Pancreas (tissue), 10 donors: ENCODE measurements at regions not wholly inside any gene's neighbourhood (a gene's known extent, or its start where the extent isn't known, plus 50 kb on each side); places are given as distances from the start of the nearest gene placed in this dataset.

Experiments
- ATAC-seq, 4 donors: fragments of 200-7000 bp; cut with Tn5 transposase; one replicate each; pipeline versions ENCODE4 v1.8.0 to v1.9.1; 2020; ENCODE audit warnings: mild to moderate bottlenecking in 4 of 4, moderate library complexity in 4 of 4
- DNase-seq, 6 donors: peaks; one replicate each; pipeline ENCODE4 v3.0.0-alpha.2; 2020
- FAIRE-seq: peaks from 2 replicates; lab custom pipeline; 2012; peaks lifted over from hg19 to GRCh38; lab: Jason Lieb, UNC
- H3K27ac ChIP-seq, 4 donors: fragments of 200-600 bp; sonication (generic); 1 replicate in 3 of 4; 2 replicates in 1 of 4; pipeline versions ENCODE4 v1.5.0 to v1.8.0; 2020
- H3K27me3 ChIP-seq, 4 donors: fragments of 200-600 bp; one replicate each; pipeline ENCODE4 v1.8.0; 2021
- H3K36me3 ChIP-seq, 3 donors: fragments of 200-600 bp; sonication (generic) in 1 of 3; one replicate each; pipeline versions ENCODE4 v1.5.0 to v1.8.0; 2020 to 2021
- H3K4me1 ChIP-seq, 3 donors: fragments of 200-600 bp; one replicate each; pipeline ENCODE4 v1.8.0; 2021
- H3K4me3 ChIP-seq, 4 donors: fragments of 200-600 bp; sonication (generic) in 2 of 4; one replicate each; pipeline versions ENCODE4 v1.5.0 to v1.8.0; 2020 to 2021
- H3K9me3 ChIP-seq, 4 donors: fragments of 200-600 bp; one replicate each; pipeline ENCODE4 v1.8.0; 2021
- WGBS, 2 donors: extraction: QIAGEN DNeasy Blood & Tissue Kit; methylation state at CpG; one replicate each; pipeline ENCODE4 v1.1.7; 2013; 5-methylcytosine and 5-hydroxymethylcytosine counted together
- intact Hi-C, 3 donors: fragments of 100-400 bp; cut with DNase I; formaldehyde crosslinking; loops; one replicate each; pipeline versions ENCODE4 v1.11.1 to v1.14.2; 2022
- TF ChIP-seq, protein P1 (sequence below), 4 donors: fragments of 200-600 bp; sonication (generic) in 3 of 4; IDR thresholded peaks; one replicate each; pipeline versions ENCODE4 v1.5.0 to v1.8.0; 2021; ENCODE audit warnings: antibody characterized with exemption in 4 of 4
- donor health status: healthy with polysubstance abuse.
- donor health status: DM: no; HTN: no; CAD: no; lungs with moderate emphysema.
- donor health status: DM: no; HTN: no; CAD: no.
- donor health status: control.
- donor health status: control.
- donor health status: Bipolar disorder and iron deficiency.
- donor health status: DM: yes; HTN: yes; CAD: no.
- donor health status: DM: no; HTN: no; CAD: no.
- donor health status: DM: no; HTN: no; CAD: no.
- donor health status: DM: yes; HTN: yes; CAD: no.

- Histone ChIP-seq H3K4me3 (no peak overlapping the region), H3K27me3 (no peaks in the 10 kb centered on the region), H3K27ac (no peak overlapping the region), H3K9me3 (no peaks in the 10 kb centered on the region), H3K4me1 (no peaks in the 10 kb centered on the region), H3K36me3 (no peaks in the 10 kb centered on the region)
- TF ChIP-seq, protein P1, sequence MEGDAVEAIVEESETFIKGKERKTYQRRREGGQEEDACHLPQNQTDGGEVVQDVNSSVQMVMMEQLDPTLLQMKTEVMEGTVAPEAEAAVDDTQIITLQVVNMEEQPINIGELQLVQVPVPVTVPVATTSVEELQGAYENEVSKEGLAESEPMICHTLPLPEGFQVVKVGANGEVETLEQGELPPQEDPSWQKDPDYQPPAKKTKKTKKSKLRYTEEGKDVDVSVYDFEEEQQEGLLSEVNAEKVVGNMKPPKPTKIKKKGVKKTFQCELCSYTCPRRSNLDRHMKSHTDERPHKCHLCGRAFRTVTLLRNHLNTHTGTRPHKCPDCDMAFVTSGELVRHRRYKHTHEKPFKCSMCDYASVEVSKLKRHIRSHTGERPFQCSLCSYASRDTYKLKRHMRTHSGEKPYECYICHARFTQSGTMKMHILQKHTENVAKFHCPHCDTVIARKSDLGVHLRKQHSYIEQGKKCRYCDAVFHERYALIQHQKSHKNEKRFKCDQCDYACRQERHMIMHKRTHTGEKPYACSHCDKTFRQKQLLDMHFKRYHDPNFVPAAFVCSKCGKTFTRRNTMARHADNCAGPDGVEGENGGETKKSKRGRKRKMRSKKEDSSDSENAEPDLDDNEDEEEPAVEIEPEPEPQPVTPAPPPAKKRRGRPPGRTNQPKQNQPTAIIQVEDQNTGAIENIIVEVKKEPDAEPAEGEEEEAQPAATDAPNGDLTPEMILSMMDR (IDR thresholded peaks at IDR 0.05), result no peak
- WGBS, 2 donors, result 76 to 92% methylated on average over 7 of the region's 7 CpGs
- DNase-seq (no peak), ATAC-seq (no peak), FAIRE-seq (no peak)
- intact Hi-C loops, result no loop called here
Measured at GRCh38 chr12:131530041-131530332, 180.9 kb upstream of the SFSWAP start.

DNA sequence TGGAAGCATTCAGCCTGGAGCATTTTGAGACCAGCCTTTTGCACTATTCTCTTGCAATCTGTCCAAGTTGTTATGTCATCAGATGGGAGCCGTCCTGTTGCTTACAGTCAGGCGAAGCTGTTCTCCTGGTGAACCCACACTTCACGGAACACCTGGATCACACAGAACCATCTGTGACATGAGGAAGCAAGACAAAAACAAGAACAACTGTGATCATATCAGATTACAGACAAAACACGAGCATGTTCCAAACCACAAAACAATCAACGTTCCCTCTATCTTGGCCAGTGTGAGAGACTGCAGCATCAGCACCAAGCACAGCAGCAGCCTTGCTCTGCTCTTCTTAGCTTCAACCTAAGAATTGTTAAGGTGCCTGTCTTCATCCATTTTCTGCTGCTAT, 180.5 kb upstream of the SFSWAP start:
- DNase-seq, result no peak
- Histone ChIP-seq H3K4me1 (no peaks in the 10 kb centered on the region), H3K4me3 (no peak overlapping the region), H3K9me3 (no peaks in the 10 kb centered on the region), H3K36me3 (no peaks in the 10 kb centered on the region), H3K27me3 (no peaks in the 10 kb centered on the region), H3K27ac (no peak overlapping the region)
- intact Hi-C loops, result no loop called here
- no peak for ATAC-seq
- no peak for FAIRE-seq
- WGBS, 2 donors, result 34 to 52% methylated on average over 5 of the region's 5 CpGs
- TF ChIP-seq, protein P1 (IDR thresholded peaks at IDR 0.05), result no peak

DNA sequence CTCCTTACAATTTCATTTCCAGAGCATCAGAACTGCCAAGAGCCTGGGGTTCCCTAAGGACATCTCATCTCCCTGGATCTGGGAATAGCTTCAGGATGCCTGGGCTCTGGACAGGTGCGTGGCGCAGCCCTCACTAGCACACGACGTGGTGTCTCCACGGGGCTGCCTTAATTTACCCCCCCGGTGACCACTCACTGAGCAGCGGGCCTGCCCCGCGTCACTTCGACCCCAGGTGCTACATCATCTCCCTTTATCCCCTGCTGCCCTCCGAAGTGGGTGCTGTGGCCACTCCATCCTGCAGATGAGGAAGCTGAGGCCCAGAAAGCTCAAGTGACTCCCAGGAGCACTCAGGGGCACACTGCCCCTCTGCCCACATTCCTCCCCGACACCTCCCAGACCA, 177.8 kb upstream of the SFSWAP start:
- Histone ChIP-seq H3K27ac (no peak overlapping the region), H3K4me1 (no peaks in the 10 kb centered on the region), H3K9me3 (no peaks in the 10 kb centered on the region), H3K36me3 (no peaks in the 10 kb centered on the region), H3K27me3 (no peaks in the 10 kb centered on the region), H3K4me3 (no peak overlapping the region)
- FAIRE-seq (no peak), DNase-seq (no peak), ATAC-seq (no peak)
- intact Hi-C loops, result no loop called here
- WGBS, 2 donors, result 68 to 72% methylated on average over 12 of the region's 12 CpGs
- TF ChIP-seq, protein P1 (IDR thresholded peaks at IDR 0.05), result no peak

- Histone ChIP-seq H3K4me1 (no peaks in the 10 kb centered on the region), H3K9me3 (no peaks in the 10 kb centered on the region), H3K27ac (no peak overlapping the region), H3K36me3 (no peaks in the 10 kb centered on the region), H3K27me3 (no peaks in the 10 kb centered on the region), H3K4me3 (no peak overlapping the region)
- TF ChIP-seq, protein P1 (IDR thresholded peaks at IDR 0.05), result no peak
- DNase-seq (no peak), FAIRE-seq (no peak), ATAC-seq (no peak)
- intact Hi-C loops, result no loop called here
- WGBS, 2 donors, result 76 to 80% methylated on average over 5 of the region's 5 CpGs
Measured at GRCh38 chr12:131535779-131536178, 175.1 kb upstream of the SFSWAP start.

GRCh38 chr12:131536337-131536736, 174.6 kb upstream of the SFSWAP start:
- intact Hi-C loops, result no loop called here
- DNase-seq, result no peak
- 69 to 73% methylated on average over 11 of the region's 11 CpGs for WGBS, 2 donors

More at GRCh38 chr12:131536337-131536736, 174.6 kb upstream of the SFSWAP start:
- H3K4me3 ChIP-seq, result no peak overlapping the region
- FAIRE-seq (no peak), ATAC-seq (no peak)
- no peaks in the 10 kb centered on the region for H3K36me3 ChIP-seq
- H3K4me1 ChIP-seq, result no peaks in the 10 kb centered on the region
- H3K9me3 ChIP-seq, result no peaks in the 10 kb centered on the region
- no peak overlapping the region for H3K27ac ChIP-seq
- H3K27me3 ChIP-seq, result no peaks in the 10 kb centered on the region
- TF ChIP-seq, protein P1 (IDR thresholded peaks at IDR 0.05), result no peak
